CD4-positive, alpha-beta T cell treated with Interferon alpha-2 for 1 hour (primary cell): ENCODE measurements at regions not wholly inside any gene's neighbourhood (a gene's known extent, or its start where the extent isn't known, plus 50 kb on each side); places are given as distances from the start of the nearest gene placed in this dataset.
A peak's percentile ranks its signal among the peaks of the same experiment; 100 is the strongest.

ENCODE experiments used
- DNase-seq, 2 donors: peaks; one replicate each; pipeline ENCODE4 v3.0.0-alpha.2; 2020 to 2022

GRCh38 chr11:109984634-109985289 is 108.4 kb upstream of the ZC3H12C start:
- peak in 1 of 2 donors; percentile 5 for DNase-seq

- no peak for DNase-seq
These were observed 106.7 kb upstream of the ZC3H12C start for GRCh38 chr11:109986488-109986887.

- DNase-seq: no peak
These were observed 101.4 kb upstream of the ZC3H12C start for GRCh38 chr11:109991835-109992234.

GRCh38 chr11:109993786-109994185 is 99.4 kb upstream of the ZC3H12C start:
- no peak for DNase-seq

GRCh38 chr11:109994907-109995306 is 98.3 kb upstream of the ZC3H12C start:
- DNase-seq: no peak

GRCh38 chr11:109996060-109996459 is 97.1 kb upstream of the ZC3H12C start:
- DNase-seq: no peak

- DNase-seq: no peak
These were observed 94.3 kb upstream of the ZC3H12C start for GRCh38 chr11:109998921-109999320.

GRCh38 chr11:110000031-110000502 is 93.1 kb upstream of the ZC3H12C start:
- DNase-seq: peak; percentile 13 to 27

- DNase-seq: no peak
These were observed 92.3 kb upstream of the ZC3H12C start for GRCh38 chr11:110000850-110001249.

- no peak for DNase-seq
These were observed 89.8 kb upstream of the ZC3H12C start for GRCh38 chr11:110003426-110003825.

GRCh38 chr11:110011595-110011994 is 81.6 kb upstream of the ZC3H12C start:
- DNase-seq: no peak

GRCh38 chr11:110015695-110016094 is 77.5 kb upstream of the ZC3H12C start:
- no peak for DNase-seq

- no peak for DNase-seq
These were observed 73.5 kb upstream of the ZC3H12C start for GRCh38 chr11:110019675-110020074.

GRCh38 chr11:110022548-110022947 is 70.6 kb upstream of the ZC3H12C start:
- no peak for DNase-seq

GRCh38 chr11:110023711-110024110 is 69.5 kb upstream of the ZC3H12C start:
- DNase-seq: no peak

- DNase-seq: peak; percentile 14 to 46
These were observed 66.2 kb upstream of the ZC3H12C start for GRCh38 chr11:110026858-110027626.

GRCh38 chr11:110027627-110028371 is 65.4 kb upstream of the ZC3H12C start:
- DNase-seq: no peak

- no peak for DNase-seq
These were observed 64.3 kb upstream of the ZC3H12C start for GRCh38 chr11:110028921-110029320.

- no peak for DNase-seq
These were observed 63.5 kb upstream of the ZC3H12C start for GRCh38 chr11:110029714-110030113.

GRCh38 chr11:110031171-110031570 is 62.0 kb upstream of the ZC3H12C start:
- no peak for DNase-seq

- no peak for DNase-seq
These were observed 60.9 kb upstream of the ZC3H12C start for GRCh38 chr11:110032259-110032658.

- DNase-seq: no peak
These were observed 60.1 kb upstream of the ZC3H12C start for GRCh38 chr11:110032957-110033570.

GRCh38 chr11:110034806-110035205 is 58.4 kb upstream of the ZC3H12C start:
- no peak for DNase-seq
